K562 (cell line): ENCODE measurements at regions not wholly inside any gene's neighbourhood (a gene's known extent, or its start where the extent isn't known, plus 50 kb on each side); places are given as distances from the start of the nearest gene placed in this dataset.
A peak's percentile ranks its signal among the peaks of the same experiment; 100 is the strongest.

Experiments used
- ATAC-seq: fragments of 200-7000 bp; cut with Tn5 transposase; 3 replicates; pipeline ENCODE4 v1.9.1; 2020; ENCODE audit warnings: moderate library complexity
- BruUV-seq: library from RNA; stranded (reverse); fragments of 400-500 nt; replicated peaks from 2 replicates; lab custom pipeline; 2021; lab: Mats Ljungman, UMichigan
- CTCF ChIA-PET: fragments of 300-600 bp; formaldehyde crosslinking; extraction: SDS; loops from one replicate; lab custom pipeline; 2021; ENCODE audit warnings: low intra/inter-chr PET ratio; lab: Yijun Ruan, JAX
- POLR2A ChIA-PET: fragments of 300-600, 350-650 bp; sonication (Branson Sonifier 250); formaldehyde crosslinking; extraction: SDS; loops from one replicate; lab custom pipeline; 2021; ENCODE audit warnings: antibody characterized with exemption, inconsistent platforms; lab: Yijun Ruan, JAX
- DNase-seq, 4 experiments: peaks; one replicate each; pipeline versions ENCODE4 v3.0.0 to v3.0.0-alpha.2; 2011 to 2018; ENCODE audit warnings: low spot score in 3 of 4, mixed read lengths in 3 of 4; ENCODE audit errors: extremely low read depth in 1 of 4
- FAIRE-seq: peaks from 2 replicates; lab custom pipeline; 2011; peaks lifted over from hg19 to GRCh38; lab: Jason Lieb, UNC
- H2AFZ ChIP-seq: 2 replicates; pipeline ENCODE4 v1.6.0; 2011; ENCODE audit warnings: low read depth, low read length, control low read depth, inconsistent platforms
- H3K27ac ChIP-seq: fragments of 200-600 bp; 3 replicates; pipeline ENCODE4 v1.8.0; 2011; ENCODE audit warnings: low read depth, mild to moderate bottlenecking, control low read depth, inconsistent platforms, low read length, moderate library complexity, mixed read lengths; ENCODE audit errors: extremely low read depth
- H3K27me3 ChIP-seq, 2 experiments: fragments of 300-600 bp in 1 of 2; 2 replicates in 1 of 2; 3 replicates in 1 of 2; pipeline versions ENCODE4 v1.6.0 to v1.8.0; 2011; ENCODE audit warnings: inconsistent platforms in 2 of 2, low read length in 2 of 2, mild to moderate bottlenecking in 1 of 2, mixed read lengths in 1 of 2, moderate library complexity in 1 of 2; ENCODE audit not compliant: control insufficient read depth in 2 of 2, insufficient read depth in 2 of 2
- H3K36me3 ChIP-seq: fragments of 300-600 bp; 3 replicates; pipeline ENCODE4 v1.8.0; 2011; ENCODE audit warnings: mild to moderate bottlenecking, low read length, inconsistent platforms; ENCODE audit not compliant: control insufficient read depth, insufficient read depth
- H3K4me1 ChIP-seq, 2 experiments: fragments of 200-600 bp in 1 of 2; replicated peaks in 1 of 2; 2 replicates in 1 of 2; 3 replicates in 1 of 2; pipeline versions ENCODE4 v1.5.1 to v1.8.0; 2011; ENCODE audit warnings: inconsistent platforms in 2 of 2, low read length in 2 of 2, mild to moderate bottlenecking in 1 of 2, mixed read lengths in 1 of 2, moderate library complexity in 1 of 2; ENCODE audit not compliant: control insufficient read depth in 2 of 2, insufficient read depth in 2 of 2
- H3K4me2 ChIP-seq: 2 replicates; pipeline ENCODE4 v1.6.1; 2011; ENCODE audit warnings: low read length, control low read depth, inconsistent platforms, mixed read lengths; ENCODE audit not compliant: insufficient read depth
- H3K4me3 ChIP-seq: fragments of 200-600 bp; sonication (generic), shearing (Covaris generic); 2 replicates; pipeline ENCODE4 v1.5.1; 2016; ENCODE audit warnings: control low read depth, inconsistent platforms
- H3K79me2 ChIP-seq: fragments of 200-600 bp; 3 replicates; pipeline ENCODE4 v1.8.0; 2011; ENCODE audit warnings: low read length, inconsistent platforms; ENCODE audit not compliant: control insufficient read depth, insufficient read depth
- H3K9ac ChIP-seq, 2 experiments: 2 replicates each; pipeline versions ENCODE4 v1.6.0 to v1.6.1; 2011; ENCODE audit warnings: low read depth in 2 of 2, low read length in 2 of 2, control low read depth in 1 of 2, inconsistent platforms in 1 of 2, mild to moderate bottlenecking in 1 of 2, mixed read lengths in 1 of 2; ENCODE audit not compliant: insufficient read depth in 1 of 2
- H3K9me1 ChIP-seq: one replicate; pipeline ENCODE4 v1.6.0; 2011; ENCODE audit warnings: inconsistent platforms, mild to moderate bottlenecking, low read length, moderate library complexity; ENCODE audit not compliant: control insufficient read depth, insufficient read depth
- H3K9me3 ChIP-seq: replicated peaks from 2 replicates; pipeline ENCODE4 v1.5.1; 2011; ENCODE audit warnings: low read depth, low read length, inconsistent platforms; ENCODE audit not compliant: control insufficient read depth, insufficient read depth
- H4K20me1 ChIP-seq: replicated peaks from 2 replicates; pipeline ENCODE4 v1.6.1; 2011; ENCODE audit warnings: low read length, inconsistent platforms, mixed read lengths; ENCODE audit not compliant: control insufficient read depth, insufficient read depth
- DDX20 ChIP-seq: fragments of 450-650 bp; IDR thresholded peaks from 2 replicates; pipeline ENCODE4 v1.6.1; 2016; ENCODE audit warnings: missing genetic modification characterization, low read depth, mild to moderate bottlenecking, missing compliant biosample characterization, moderate library complexity
- ELF1 ChIP-seq: fragments of 200-800 bp; sonication (Bioruptor generic); IDR thresholded peaks from 2 replicates; pipeline ENCODE4 v1.6.1; 2016; ENCODE audit warnings: missing genetic modification characterization, missing compliant biosample characterization
- FOSL1 ChIP-seq: fragments of 200-800 bp; sonication (Bioruptor generic); conservative IDR thresholded peaks from 2 replicates; pipeline ENCODE4 v1.6.1; 2016; ENCODE audit warnings: missing genetic modification characterization, missing compliant biosample characterization
- GATA2 ChIP-seq: sonication (generic); formaldehyde crosslinking; IDR thresholded peaks from 2 replicates; pipeline ENCODE4 v1.4.0; 2020; ENCODE audit warnings: mild to moderate bottlenecking, missing genetic modification reagents
- JUND ChIP-seq, 2 experiments: IDR thresholded peaks; 2 replicates in 1 of 2; 3 replicates in 1 of 2; pipeline ENCODE4 v1.6.1; 2011; ENCODE audit warnings: borderline replicate concordance in 2 of 2, low read depth in 2 of 2, low read length in 2 of 2, improper control_type of control experiment in 1 of 2, missing biosample characterization in 1 of 2, missing genetic modification characterization in 1 of 2, missing genetic modification reagents in 1 of 2
- KDM5B ChIP-seq: fragments of 200-600 bp; sonication (generic); IDR thresholded peaks from 2 replicates; pipeline ENCODE4 v1.6.1; 2012; ENCODE audit warnings: low read depth, mild to moderate bottlenecking, moderate library complexity, low read length, control low read depth, inconsistent platforms; ENCODE audit not compliant: insufficient replicate concordance
- RAD51 ChIP-seq: fragments of 450-650 bp; IDR thresholded peaks from 2 replicates; pipeline ENCODE4 v1.7.1; 2016; ENCODE audit warnings: low read depth, mild to moderate bottlenecking, borderline replicate concordance
- SMAD3 ChIP-seq: fragments of 450-650 bp; formaldehyde crosslinking; conservative IDR thresholded peaks from 2 replicates; pipeline ENCODE4 v1.4.0; 2020; ENCODE audit warnings: mild to moderate bottlenecking
- TEAD4 ChIP-seq, 2 experiments: sonication (generic) in 1 of 2; formaldehyde crosslinking in 1 of 2; IDR thresholded peaks; 2 replicates each; pipeline versions ENCODE4 v1.6.1 to v1.8.0; 2012 to 2022; ENCODE audit warnings: borderline replicate concordance in 1 of 2, inconsistent platforms in 1 of 2, low read length in 1 of 2, mild to moderate bottlenecking in 1 of 2, missing genetic modification reagents in 1 of 2
- ZNF551 ChIP-seq: fragments of 250-450 bp; sonication (Bioruptor Pico); IDR thresholded peaks from 2 replicates; pipeline ENCODE4 v1.5.0; 2021; ENCODE audit warnings: mild to moderate bottlenecking, moderate library complexity
- ZNF766 ChIP-seq: fragments of 200-800 bp; sonication (Bioruptor generic); conservative IDR thresholded peaks from 2 replicates; pipeline ENCODE4 v1.6.1; 2016; ENCODE audit warnings: missing genetic modification characterization, missing compliant biosample characterization
- WGBS: fragments of 100-300 bp; shearing (Covaris generic); methylation state at CpG from one replicate; pipeline ENCODE4 v1.1.6; 2016; ENCODE audit warnings: low coverage, mixed read lengths; ENCODE audit not compliant: insufficient coverage; ENCODE audit errors: missing lambda C conversion rate; 5-methylcytosine and 5-hydroxymethylcytosine counted together
- in situ Hi-C: fragments of 300-500 bp; cut with MboI; formaldehyde crosslinking; loops from 4 replicates; pipeline ENCODE4 v1.15.0; 2018; ENCODE audit warnings: inconsistent platforms, mixed read lengths
- intact Hi-C: fragments of 100-400 bp; cut with micrococcal nuclease; formaldehyde crosslinking; loops from 2 replicates; pipeline ENCODE4 v1.14.2; 2022

- DNase-seq (no peak), ATAC-seq (no peak), FAIRE-seq (no peak)
- H3K27me3 ChIP-seq: no peaks in the 10 kb centered on the region
- no peaks in the 10 kb centered on the region for H3K36me3 ChIP-seq
- BruUV-seq: no TSS peak
- H2AFZ ChIP-seq: no peak overlapping the region
- CTCF ChIA-PET: no interaction called here
- peaks cover 22% of the 10 kb centered on the region; the same call in 2 of the 3 replicates for H3K79me2 ChIP-seq
- no peak overlapping the region for H3K4me3 ChIP-seq
- POLR2A ChIA-PET: interaction anchor here (1.4 kb wide), 1 partner anchor 37 kb away, joined by 3 read pairs; no protein-coding TSS in a partner anchor
- no peaks in the 10 kb centered on the region for H3K9me1 ChIP-seq
- H3K4me2 ChIP-seq: no peak overlapping the region
- H4K20me1 ChIP-seq: peaks cover 9% of the 10 kb centered on the region; the same call in 1 of the 2 replicates
- H3K9ac ChIP-seq: no peak overlapping the region
- in situ Hi-C loops (no loop called here), intact Hi-C loops (no loop called here)
- no peak for TF ChIP-seq SMAD3 (CRISPR knock-in tag)
- no peak for TF ChIP-seq ZNF551
- TF ChIP-seq JUND (IDR thresholded peaks at IDR 0.05; ENCODE audit: borderline replicate concordance, low read depth, low read length): 0 out of 2 replicates have a peak, but pooled peaks have one; percentile 18
- no peak for TF ChIP-seq JUND (tag; IDR thresholded peaks at IDR 0.05; ENCODE audit: borderline replicate concordance, low read depth, low read length)
- peak; percentile 57 for TF ChIP-seq FOSL1 (tag)
- TF ChIP-seq RAD51: no peak
- TF ChIP-seq DDX20 (tag): no peak
- no peak overlapping the region for H3K27ac ChIP-seq
- H3K4me1 ChIP-seq: peaks cover 0 to 19% of the 10 kb centered on the region in 2 experiments; a peak in 2 of 5 replicates
- H3K9me3 ChIP-seq: no peaks in the 10 kb centered on the region
Measured at GRCh38 chr7:86968618-86969017, 90.8 kb downstream of the ELAPOR2 start.

GRCh38 chr7:86966916-86967315, 92.5 kb downstream of the ELAPOR2 start:
- Histone ChIP-seq H3K9me1 (no peaks in the 10 kb centered on the region), H3K9me3 (no peaks in the 10 kb centered on the region), H3K27me3 (no peaks in the 10 kb centered on the region), H3K9ac (no peak overlapping the region), H3K4me3 (no peak overlapping the region), H4K20me1 (peaks cover 8% of the 10 kb centered on the region; the same call in 1 of the 2 replicates), H3K36me3 (no peaks in the 10 kb centered on the region), H3K79me2 (peaks cover 22% of the 10 kb centered on the region; the same call in 2 of the 3 replicates), H3K4me2 (no peak overlapping the region), H3K27ac (no peak overlapping the region), H3K4me1 (peaks cover 0 to 24% of the 10 kb centered on the region in 2 experiments; a peak in 2 of 5 replicates), H2AFZ (no peak overlapping the region)
- BruUV-seq: no TSS peak
- DNase-seq (no peak), ATAC-seq (no peak), FAIRE-seq (no peak)
- ChIA-PET POLR2A (interaction anchor here (0.8 to 1.6 kb wide), 3 partner anchors 11 to 32 kb away, joined by 3 to 5 read pairs (median 3); no protein-coding TSS in a partner anchor), CTCF (no interaction called here)
- intact Hi-C loops (no loop called here), in situ Hi-C loops (no loop called here)
- WGBS: 52% methylated on average over 2 of the region's 2 CpGs
- TF ChIP-seq ELF1 (tag) (no peak), KDM5B (no peak), GATA2 (no peak), TEAD4 (IDR thresholded peaks at IDR 0.05; ENCODE audit: low read length) (no peak), TEAD4 (CRISPR knock-in tag; IDR thresholded peaks at IDR 0.05; ENCODE audit: borderline replicate concordance) (no peak), ZNF766 (CRISPR knock-in tag) (no peak)
